IPS DF 4.7 (cell line): ENCODE measurements at regions not wholly inside any gene's neighbourhood (a gene's known extent, or its start where the extent isn't known, plus 50 kb on each side); places are given as distances from the start of the nearest gene placed in this dataset.
"Not testable (repeated sequence)": the region's sequence is repeated elsewhere in the genome, so short reads cannot be mapped to it uniquely, and the experiment has no call there.

Experiments used
- DNase-seq: peaks from one replicate; pipeline ENCODE4 v3.0.0-alpha.2; 2013; ENCODE audit warnings: low spot score; ENCODE audit errors: extremely low read depth

DNA sequence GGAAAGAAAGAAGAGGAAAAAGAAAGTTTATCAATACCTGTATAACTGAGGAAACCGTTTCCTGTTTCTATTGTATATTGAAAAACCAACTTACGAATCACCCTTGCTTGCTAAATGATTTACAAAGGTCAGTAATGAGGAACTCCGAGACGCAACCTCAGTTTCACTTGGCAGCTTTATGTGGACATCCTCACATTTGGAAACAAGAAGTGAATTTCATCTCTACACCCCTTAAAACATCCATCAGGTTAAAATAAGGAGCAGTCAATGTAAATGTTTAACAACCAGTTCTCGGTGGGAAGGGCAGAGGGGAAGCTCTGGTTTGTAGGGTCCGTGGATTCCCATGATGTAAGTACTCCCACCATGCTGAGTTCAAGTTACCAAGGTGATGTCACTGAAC lies 481.7 kb upstream of the RUNX1 start:
- no peak for DNase-seq

DNA sequence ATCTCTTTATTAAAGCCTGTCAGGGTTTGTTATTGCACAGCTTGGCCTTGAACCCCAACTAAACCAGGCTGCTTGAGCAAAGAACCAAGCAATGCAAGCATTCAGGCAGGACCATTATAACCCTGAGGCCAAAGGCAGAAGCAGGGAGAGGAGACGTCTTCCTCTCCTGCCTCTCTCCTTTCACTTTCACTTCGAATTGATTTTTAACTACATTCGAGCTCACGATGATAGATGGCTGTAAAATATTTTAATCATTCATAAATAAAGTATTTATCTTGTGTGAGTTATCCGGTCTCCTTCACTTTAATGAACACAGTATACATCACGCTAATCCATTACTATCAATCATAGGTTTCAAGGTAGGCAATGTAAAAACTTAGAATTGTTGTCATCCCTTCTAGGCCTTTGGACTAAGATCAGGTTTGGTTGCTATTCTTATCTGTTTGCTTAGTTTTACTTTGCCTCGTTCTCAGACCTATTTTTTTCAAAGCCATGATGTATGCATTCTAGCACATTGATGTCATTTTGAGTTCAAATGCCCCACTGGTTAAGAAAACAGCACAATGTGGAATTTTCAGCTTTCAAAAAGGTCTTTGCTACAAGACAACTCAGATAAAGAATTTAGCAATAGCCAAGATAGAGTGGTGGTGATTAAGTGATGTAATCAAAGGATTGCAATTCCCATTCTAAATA lies 480.2 kb upstream of the RUNX1 start:
- no peak for DNase-seq

DNA sequence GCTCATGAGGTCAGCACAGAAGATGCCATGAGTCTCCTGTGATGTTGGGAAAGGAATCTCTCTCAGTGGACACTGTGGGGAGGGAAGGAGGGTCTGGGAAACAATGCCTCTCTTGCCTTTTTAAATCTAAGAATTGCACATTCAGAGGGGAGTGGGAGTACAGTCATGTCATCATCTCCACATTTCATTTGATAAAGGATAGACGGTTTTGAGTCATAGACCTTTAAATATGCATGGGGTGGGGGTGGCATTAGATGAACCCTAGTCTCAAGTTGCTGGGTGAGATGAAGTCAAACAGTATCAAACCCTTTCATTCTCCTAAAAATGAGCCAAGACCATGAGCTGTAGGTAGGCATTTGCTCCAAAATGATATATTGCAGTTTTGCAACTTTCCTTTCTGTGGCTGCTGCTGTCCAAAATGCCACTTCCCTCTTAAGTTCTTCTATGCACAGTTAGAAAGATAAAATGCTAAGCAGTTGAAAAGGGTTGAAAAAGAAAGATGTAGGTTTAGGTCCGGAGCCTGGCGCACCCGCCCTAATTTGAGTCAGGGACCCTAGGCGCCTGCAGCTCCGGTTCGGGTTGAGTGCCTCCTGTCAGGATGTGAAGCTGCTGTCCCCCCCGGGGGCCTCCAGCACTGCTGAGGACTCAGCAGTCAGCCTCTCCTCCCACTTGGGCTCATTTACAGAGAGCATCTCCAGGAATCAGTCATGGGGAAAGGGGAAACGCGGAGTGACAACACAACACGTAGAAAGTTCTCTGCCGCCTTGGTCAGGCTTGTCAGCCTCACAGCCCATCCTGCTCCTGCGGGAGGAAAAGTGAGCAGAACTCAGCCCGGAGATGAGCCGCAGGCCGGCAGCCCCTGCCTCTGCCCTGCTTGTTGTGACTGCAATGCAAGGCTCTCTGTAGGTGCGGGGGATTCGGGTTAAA lies 479.3 kb upstream of the RUNX1 start:
- DNase-seq: no peak

DNA sequence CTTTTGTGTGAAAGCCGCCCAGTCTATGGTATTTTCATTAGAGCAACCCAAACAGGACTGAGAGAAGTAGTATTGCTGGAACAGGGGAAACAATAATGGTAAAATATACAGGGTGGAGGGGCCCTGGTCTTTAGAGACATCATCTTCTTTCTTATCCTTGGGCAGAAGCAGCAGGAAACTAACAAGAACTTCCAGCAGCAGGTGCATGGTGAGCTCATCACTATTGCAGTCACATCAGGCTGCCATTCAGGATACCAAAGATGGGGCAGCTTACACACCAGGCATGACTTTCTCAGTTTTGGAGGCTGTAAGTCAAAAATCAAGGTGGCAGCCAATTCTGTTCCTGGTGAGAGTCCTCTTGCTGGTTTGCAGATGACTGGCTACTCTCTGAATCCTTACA lies 478.3 kb upstream of the RUNX1 start:
- no peak for DNase-seq

DNA sequence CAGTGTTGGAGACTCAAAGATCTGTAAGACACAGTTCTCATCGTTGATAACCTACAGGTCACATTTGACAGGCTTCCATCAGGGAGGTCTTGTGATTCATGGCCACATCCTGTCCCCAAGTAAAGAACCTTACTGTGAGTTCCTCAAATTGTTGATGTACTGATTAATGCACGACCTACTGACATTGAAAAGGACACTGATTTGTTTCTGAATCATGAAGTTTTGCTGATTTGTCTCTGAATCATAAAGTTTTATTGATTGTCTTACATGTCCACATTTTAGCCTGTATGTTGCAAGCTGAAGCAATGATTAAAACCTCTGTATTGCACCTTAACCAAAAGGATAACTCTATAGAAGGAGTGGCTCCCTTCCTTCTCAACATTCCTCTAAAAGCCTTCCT lies 476.3 kb upstream of the RUNX1 start:
- DNase-seq: no peak

DNA sequence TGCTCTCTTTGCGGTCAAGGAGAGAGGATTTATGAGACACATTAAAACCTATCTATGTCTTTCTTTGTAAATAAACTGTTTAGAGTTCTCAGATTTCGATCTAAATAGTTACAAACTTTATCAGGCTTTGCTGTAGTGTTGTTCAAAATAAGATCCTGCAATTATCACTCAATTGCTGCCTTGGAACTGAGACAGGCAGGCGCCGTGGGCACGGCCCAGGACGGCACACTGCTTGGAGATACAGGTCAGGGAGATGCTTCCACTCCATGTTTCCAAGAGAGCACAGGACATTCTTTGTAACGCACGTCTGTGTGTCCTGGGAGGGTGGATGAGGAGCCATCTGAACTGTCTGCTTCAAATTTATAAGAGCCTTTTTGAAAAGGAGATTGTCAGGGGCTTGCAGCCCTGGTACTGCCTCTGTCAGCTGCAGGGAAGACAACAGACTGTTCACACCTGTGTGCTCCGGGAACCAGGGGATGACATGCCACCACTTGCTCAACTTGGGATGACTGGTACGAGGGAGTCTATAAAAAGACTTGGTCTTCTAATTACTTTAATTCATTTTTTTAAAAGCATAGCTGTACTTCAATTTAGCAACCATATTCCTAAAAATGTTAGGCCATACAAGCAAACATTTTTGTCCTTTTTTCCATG lies 472.9 kb upstream of the RUNX1 start:
- no peak for DNase-seq

DNA sequence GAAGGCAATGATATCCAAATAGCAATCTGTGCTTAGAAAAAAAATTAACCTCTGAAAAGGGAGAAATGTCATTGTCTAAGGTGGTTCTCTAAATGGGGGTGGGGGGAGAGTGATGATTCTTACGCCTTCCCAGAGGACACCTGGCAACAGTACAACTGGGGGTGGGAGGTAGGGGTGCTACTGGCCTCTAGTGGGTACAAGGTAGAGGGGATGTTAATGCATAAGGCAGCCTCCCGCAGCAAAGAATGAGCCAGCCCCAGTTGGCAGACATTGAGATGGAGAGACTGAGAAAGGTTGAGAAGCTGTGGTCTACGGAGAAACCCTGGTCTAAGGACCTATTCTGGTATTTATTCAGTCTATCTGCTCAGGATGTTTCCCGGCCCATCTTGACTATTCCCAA lies 472.2 kb upstream of the RUNX1 start:
- DNase-seq: no peak

DNA sequence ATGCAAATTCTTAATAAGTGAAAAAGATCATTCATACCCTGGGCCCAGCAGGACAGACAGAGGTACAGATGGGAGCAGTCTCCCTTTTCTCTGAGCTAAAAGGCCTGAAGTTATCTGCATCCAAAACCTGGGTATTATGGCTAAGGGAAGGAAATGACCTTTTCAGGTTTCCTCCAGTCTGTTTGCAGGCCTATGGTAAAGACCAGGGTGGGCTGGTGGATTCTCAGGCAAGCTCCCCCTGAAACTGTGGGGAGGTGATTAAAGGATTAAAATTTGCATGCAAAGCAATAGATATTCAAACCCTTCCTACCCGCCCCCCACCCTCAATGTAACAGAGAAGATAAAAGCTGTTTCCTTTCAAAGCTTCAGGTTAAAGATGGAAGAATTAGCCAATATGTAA lies 471.8 kb upstream of the RUNX1 start:
- no peak for DNase-seq

DNA sequence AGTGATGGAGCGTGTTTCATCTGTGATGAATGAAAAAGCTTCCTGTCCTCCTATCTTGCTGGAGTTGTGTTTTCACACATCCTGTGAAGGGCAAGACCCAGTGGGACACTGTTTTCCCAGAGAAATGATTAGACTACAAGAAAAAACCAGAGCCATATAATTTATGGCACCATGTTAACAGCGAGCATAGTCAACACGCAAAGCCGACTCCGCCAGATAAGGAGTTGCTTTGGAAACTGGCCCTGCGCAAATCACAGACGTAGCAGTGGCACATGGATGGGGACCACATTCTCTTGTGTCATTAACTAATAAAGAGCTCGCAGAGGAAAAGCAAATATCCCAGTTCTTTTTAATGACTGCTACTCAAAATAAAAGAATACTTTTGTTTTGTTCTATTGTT lies 471.2 kb upstream of the RUNX1 start:
- DNase-seq: no peak

DNA sequence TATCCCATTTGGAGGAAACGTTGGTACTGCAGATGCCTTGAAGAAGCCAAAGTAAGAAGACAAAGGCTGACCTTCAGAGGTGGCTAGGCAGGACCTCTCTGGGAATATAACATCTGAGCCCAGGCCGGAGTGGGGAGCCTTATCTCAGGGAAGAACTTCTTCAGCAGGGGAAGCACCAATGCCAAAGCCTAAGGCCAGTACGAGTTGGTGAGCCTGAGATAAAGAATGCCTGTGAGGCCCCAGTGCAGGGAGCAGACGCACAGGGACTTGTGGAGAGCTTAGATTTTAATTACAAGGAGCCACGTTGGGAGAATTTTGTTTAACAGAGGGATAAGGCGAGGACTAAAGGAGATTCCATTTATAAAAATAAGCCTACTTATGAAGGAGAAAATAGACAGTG lies 468.8 kb upstream of the RUNX1 start:
- no peak for DNase-seq

DNA sequence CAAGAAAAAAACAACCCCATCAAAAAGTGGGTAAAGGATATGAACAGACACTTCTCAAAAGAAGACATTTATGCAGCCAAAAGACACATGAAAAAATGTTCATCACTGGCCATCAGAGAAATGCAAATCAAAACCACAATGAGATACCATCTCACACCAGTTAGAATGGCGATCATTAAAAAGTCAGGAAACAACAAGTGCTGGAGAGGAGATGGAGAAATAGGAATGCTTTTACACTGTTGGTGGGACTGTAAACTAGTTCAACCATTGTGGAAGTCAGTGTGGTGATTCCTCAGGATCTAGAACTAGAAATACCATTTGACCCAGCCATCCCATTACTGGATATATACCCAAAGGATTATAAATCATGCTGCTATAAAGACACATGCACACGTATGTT lies 467.2 kb upstream of the RUNX1 start:
- not testable (repeated sequence) for DNase-seq

DNA sequence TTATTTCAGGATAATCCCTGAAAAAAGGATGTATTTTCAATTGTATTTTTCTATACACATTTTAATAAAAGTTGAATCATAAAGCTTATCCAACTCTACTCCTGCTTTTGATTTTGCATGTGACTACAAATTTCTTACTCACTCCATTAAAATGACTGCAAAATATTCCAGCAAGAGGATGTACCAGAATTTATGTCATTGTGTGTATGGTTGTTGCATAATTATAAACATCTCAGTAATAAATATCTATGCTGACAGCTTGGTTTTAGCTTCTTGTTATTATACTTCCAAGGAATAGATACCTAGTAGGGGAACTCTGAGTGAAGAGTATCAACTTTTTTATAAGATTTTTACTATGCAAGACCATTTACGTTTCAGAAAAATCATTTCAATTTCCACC lies 463.2 kb upstream of the RUNX1 start:
- DNase-seq: no peak

DNA sequence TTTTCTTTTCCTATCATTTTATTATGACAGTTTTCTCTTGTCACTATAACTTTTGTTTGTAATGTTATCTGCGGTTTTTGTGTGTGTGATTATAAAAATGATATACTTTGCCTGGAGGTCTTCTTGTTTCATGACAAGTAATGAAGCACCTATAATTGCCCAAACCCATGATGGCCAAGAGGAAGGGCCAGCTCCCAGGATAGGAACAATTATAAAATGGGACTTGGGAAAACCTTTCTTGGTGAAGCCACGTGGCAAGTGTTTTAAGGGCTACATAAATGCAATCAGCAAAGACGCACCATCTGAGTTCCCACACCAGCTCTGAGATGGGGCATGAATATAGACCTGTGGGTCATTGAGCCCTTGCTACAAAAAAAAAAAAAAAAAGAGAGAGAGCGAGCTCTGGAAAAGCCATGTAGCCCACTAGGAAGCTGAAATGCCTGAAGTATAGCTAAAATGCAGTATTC lies 462.6 kb upstream of the RUNX1 start:
- no peak for DNase-seq

DNA sequence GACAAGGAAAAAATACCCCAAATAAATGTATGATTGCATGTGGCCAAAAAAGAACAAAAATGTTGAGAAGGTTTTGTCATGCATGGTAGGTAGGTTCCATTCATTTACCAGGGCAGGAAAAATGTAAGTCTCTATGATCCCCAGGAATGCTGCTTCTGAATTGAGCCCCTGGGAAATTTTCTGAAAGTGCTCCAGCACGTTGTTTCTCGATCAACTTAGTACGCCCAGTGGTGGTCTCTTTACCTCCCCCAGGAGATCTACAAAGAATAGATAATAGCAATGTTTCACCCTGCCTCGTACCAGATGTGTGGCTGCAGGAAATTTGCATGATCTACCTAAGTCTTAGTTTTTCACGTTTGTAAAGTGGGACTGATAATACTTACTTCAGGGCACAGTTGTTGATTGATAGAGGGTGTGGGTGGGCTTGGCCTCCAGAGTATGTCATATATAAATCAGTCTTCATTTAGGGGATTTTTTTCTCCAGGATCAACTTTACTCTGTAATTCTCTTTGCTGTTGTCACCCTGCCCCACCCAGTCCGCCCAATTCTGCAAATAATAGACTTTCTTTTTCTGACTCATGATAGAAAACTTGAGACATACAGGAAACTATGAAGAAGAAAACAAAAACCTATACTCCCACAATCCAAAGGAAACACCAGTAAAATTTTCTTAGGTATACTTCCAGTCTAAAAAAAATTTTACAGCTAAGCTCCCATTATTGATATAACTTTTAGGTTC lies 462.0 kb upstream of the RUNX1 start:
- DNase-seq: no peak

DNA sequence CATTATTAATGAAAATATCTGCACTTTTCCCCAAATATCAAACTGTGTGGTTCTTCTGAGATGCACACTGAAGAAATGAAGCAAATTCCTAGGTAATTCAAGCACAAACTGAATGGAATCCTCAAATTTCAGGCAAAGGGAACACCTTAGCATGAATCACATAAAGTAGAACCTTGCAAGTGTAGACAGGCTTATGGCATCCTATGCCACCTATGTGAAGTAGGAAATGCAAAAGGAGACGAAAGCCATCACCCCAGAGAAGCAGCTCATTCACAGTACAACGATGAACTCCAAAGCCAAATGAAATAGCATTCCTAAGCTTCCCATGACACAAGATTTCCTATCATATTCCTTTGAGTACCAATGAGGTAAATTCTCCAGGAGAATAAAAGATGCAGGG lies 461.2 kb upstream of the RUNX1 start:
- no peak for DNase-seq

DNA sequence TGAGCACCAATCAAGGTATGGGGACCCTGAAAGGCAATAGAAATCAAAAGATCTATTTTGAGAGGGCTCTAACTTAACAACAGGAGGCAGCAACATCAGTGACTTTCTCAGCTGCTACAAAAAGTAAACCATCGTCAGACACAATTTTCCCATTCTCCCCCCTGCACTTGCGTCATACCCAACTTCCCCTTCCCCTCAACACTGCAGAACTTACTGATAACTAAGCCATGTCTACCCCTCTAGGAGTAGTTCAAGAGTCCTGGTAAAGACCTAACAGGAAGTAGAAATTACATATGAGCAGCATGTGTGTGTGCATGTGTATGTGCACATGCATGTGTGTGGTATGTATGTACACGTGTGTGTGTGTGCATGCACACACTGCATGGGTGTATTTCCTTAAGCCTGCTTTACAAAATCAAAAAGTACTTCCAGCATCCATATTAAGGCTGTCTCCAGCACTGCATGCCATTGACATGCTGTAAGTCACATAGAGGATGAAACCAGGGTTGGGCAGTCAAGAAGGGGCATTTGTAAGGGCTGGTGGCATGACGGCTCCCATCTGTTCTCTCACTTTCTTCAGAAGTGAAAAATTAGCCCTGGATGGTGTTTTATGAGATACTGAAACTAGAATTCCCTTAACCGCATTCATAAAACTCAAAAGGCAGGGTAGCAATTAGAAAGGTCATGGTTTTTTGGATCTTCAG lies 460.1 kb upstream of the RUNX1 start:
- DNase-seq: no peak

DNA sequence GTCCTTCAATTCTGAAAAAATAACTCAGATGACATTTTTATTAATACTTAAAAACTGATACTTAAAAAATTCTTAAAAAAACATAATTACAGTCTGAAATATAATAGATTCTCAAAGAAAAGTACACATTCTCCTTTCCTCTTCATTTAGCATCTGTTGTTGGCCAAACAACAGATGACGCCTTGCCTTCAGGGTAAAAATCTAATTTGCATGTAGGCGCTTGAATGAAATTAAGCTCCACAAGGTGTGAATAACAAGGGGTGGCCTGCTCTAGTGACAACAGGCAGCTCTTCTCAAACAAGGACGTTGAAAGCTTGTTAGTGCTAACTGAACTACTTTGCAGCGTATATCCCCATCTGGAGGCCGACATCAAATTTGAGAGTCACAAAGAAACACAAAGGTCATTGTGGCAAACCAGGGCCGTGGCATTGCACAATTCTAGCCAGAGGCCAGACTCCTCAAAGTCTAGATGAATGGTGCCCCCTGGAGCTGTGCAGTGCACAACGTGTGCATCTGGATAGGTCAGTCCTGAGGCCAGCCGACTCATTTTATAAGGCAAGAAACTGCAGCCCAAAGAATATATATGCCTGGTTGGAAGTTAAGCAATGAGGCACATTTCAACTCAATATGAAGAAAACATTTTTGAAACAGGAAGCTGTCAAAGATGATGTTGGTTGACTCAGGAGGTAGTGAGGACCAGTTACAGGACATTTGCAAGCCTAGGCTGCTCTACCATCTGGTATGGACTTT lies 459.2 kb upstream of the RUNX1 start:
- no peak for DNase-seq

DNA sequence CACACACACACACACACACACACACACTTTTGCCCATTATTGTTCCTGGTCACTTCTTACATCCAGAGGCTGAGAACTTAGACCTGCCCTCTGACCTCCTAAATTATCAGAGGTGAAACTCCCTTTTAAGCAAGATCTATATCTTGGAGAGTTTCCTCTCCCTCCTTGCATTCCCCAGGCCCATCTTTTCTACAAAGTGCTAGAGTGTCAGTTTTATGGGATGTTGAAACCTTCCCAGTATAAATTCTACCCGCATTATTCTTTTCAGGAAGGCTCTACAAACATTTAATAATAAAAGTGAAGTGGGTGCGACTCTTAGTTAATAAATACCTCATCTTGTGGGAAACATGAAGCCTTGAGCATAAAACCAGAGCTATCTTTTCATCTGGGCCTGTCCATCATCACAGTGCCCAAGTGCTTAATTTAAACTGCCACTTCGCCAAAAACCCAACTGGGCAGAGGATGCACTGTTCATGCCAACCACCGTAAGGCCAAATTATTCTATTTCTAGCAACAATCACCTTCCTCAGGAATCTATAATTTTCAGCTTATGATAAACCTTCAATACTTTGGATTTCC lies 458.2 kb upstream of the RUNX1 start:
- DNase-seq: no peak

DNA sequence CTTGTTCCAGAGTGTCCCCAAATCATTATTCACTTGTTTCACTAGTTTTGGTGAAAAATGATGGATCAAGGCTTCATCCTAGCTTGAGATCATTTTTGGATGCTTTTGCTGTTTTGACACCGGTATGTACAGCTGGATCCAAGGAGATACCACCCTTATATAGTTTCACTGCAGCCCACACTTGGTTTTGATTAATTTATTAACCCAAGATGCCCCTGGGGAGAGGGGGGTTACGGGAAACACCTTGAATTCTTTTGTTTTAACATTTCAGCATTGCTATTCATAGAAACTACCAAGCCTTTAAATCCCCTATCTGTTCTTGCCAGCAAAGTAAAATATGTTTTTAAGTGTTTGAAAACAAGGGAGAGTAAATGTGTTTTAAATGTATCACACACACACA lies 457.7 kb upstream of the RUNX1 start:
- DNase-seq: no peak

DNA sequence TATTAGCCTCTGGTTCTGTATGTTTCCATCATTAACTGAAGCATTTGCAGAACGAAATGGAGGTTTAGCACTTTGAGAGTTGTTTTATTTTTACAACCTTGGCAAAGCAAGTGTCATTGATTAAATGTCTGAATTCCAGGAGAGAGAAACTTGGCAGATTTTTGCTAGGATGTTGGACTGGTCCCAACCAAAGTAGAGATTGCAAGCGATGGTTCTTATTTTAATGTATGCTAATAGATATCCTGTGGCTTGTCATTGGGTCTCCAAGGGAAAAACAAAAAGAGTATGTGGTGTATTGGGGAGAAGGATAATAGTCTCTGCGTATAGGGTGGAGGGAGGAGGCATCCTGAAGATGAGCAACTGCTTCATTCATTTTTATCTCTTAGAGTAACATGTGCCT lies 457.2 kb upstream of the RUNX1 start:
- DNase-seq: no peak
